Right atrium auricular region (tissue), 2 donors: ENCODE measurements at regions not wholly inside any gene's neighbourhood (a gene's known extent, or its start where the extent isn't known, plus 50 kb on each side); places are given as distances from the start of the nearest gene placed in this dataset.

Experiments
- DNase-seq: peaks from one replicate; pipeline ENCODE4 v3.0.0-alpha.2; 2019; ENCODE audit warnings: low spot score
- H3K27ac ChIP-seq, 2 donors: fragments of 200-600 bp; sonication (generic); 1 replicate in 1 of 2; 2 replicates in 1 of 2; pipeline ENCODE4 v1.5.1; 2016 to 2019
- H3K27me3 ChIP-seq, 2 donors: fragments of 200-600 bp; sonication (generic); one replicate each; pipeline versions ENCODE4 v1.5.1 to v1.6.0; 2017 to 2019
- H3K36me3 ChIP-seq: fragments of 200-600 bp; sonication (generic); one replicate; pipeline ENCODE4 v1.5.1; 2016
- H3K4me1 ChIP-seq, 2 donors: fragments of 200-600 bp; sonication (generic); one replicate each; pipeline versions ENCODE4 v1.5.1 to v1.6.0; 2017 to 2019
- H3K4me3 ChIP-seq, 2 donors: fragments of 200-600 bp; sonication (generic); 1 replicate in 1 of 2; 2 replicates in 1 of 2; pipeline ENCODE4 v1.5.1; 2017 to 2019; ENCODE audit warnings: mild to moderate bottlenecking in 1 of 2, moderate library complexity in 1 of 2
- H3K9me3 ChIP-seq, 2 donors: fragments of 200-600 bp; sonication (generic); one replicate each; pipeline ENCODE4 v1.5.1; 2019
- CTCF ChIP-seq, 2 donors: fragments of 200-600 bp; sonication (generic); IDR thresholded peaks; one replicate each; pipeline ENCODE4 v1.5.1; 2019; ENCODE audit warnings: antibody characterized with exemption in 2 of 2

GRCh38 chr16:55256412-55257016 lies 67.5 kb upstream of the IRX6 start:
- Histone ChIP-seq H3K27ac (no peak overlapping the region), H3K4me1 (no peaks in the 10 kb centered on the region), H3K4me3 (no peak overlapping the region), H3K9me3 (peaks cover 0 to 23% of the 10 kb centered on the region in 2 donors), H3K36me3 (no peaks in the 10 kb centered on the region), H3K27me3 (no peaks in the 10 kb centered on the region)
- DNase-seq: no peak
- TF ChIP-seq CTCF (IDR thresholded peaks at IDR 0.05): no peak

GRCh38 chr16:55257966-55258613 lies 65.9 kb upstream of the IRX6 start:
- H3K9me3 ChIP-seq: peaks cover 0 to 14% of the 10 kb centered on the region in 2 donors
- TF ChIP-seq CTCF (IDR thresholded peaks at IDR 0.05): peak; percentile 19 to 68
- H3K27ac ChIP-seq: no peak overlapping the region
- H3K36me3 ChIP-seq: no peaks in the 10 kb centered on the region
- no peaks in the 10 kb centered on the region for H3K4me1 ChIP-seq
- DNase-seq: peak; percentile 65
- no peak overlapping the region for H3K4me3 ChIP-seq
- H3K27me3 ChIP-seq: no peaks in the 10 kb centered on the region

- H3K36me3 ChIP-seq: no peaks in the 10 kb centered on the region
- no peak overlapping the region for H3K4me3 ChIP-seq
- H3K4me1 ChIP-seq: no peaks in the 10 kb centered on the region
- H3K27ac ChIP-seq: no peak overlapping the region
- TF ChIP-seq CTCF (IDR thresholded peaks at IDR 0.05): no peak
- no peak for DNase-seq
- no peaks in the 10 kb centered on the region for H3K27me3 ChIP-seq
- peaks cover 0 to 4% of the 10 kb centered on the region in 2 donors for H3K9me3 ChIP-seq
Observed at GRCh38 chr16:55261301-55261700, 62.7 kb upstream of the IRX6 start.

GRCh38 chr16:55263271-55264250 lies 60.4 kb upstream of the IRX6 start:
- H3K27me3 ChIP-seq: no peaks in the 10 kb centered on the region
- H3K36me3 ChIP-seq: no peaks in the 10 kb centered on the region
- H3K9me3 ChIP-seq: peaks cover 0 to 4% of the 10 kb centered on the region in 2 donors
- no peaks in the 10 kb centered on the region for H3K4me1 ChIP-seq
- TF ChIP-seq CTCF (IDR thresholded peaks at IDR 0.05): no peak
- no peak overlapping the region for H3K27ac ChIP-seq
- no peak overlapping the region for H3K4me3 ChIP-seq
- no peak for DNase-seq

- Histone ChIP-seq H3K27ac (no peak overlapping the region), H3K4me3 (no peak overlapping the region), H3K9me3 (peaks cover 0 to 4% of the 10 kb centered on the region in 2 donors), H3K36me3 (no peaks in the 10 kb centered on the region), H3K27me3 (no peaks in the 10 kb centered on the region), H3K4me1 (no peaks in the 10 kb centered on the region)
- no peak for TF ChIP-seq CTCF (IDR thresholded peaks at IDR 0.05)
- DNase-seq: no peak
Observed at GRCh38 chr16:55264949-55265348, 59.1 kb upstream of the IRX6 start.
